HG03342 (cell line): ENCODE measurements at regions not wholly inside any gene's neighbourhood (a gene's known extent, or its start where the extent isn't known, plus 50 kb on each side); places are given as distances from the start of the nearest gene placed in this dataset.
"Not testable (repeated sequence)": the region's sequence is repeated elsewhere in the genome, so short reads cannot be mapped to it uniquely, and the experiment has no call there.

Source experiments
- ATAC-seq: cut with Tn5 transposase; IDR thresholded peaks from one replicate; pipeline ENCODE4 v1.9.1; 2021; ENCODE audit warnings: mild to moderate bottlenecking, moderate library complexity; ENCODE audit not compliant: unreplicated experiment

DNA sequence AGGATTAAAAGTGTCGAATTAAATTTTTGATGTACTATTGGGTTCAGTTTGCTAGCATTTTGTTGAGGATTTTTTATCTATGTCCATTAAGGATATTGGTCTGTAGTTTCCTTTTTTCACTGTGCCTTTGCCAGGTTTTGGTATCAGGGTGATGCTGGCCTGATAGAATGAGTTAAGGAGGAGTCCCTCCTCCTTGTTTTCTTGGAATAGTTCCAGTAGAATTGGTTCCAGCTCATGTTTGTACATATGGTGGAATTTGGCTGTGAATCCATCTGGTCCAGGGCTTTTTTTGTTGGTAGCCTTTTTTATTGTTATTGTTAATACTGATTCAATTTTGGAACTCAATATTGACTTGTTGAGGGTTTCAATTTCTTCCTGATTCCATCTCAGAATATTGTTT is 141.8 kb downstream of the SIM1 start:
- no peak for ATAC-seq

DNA sequence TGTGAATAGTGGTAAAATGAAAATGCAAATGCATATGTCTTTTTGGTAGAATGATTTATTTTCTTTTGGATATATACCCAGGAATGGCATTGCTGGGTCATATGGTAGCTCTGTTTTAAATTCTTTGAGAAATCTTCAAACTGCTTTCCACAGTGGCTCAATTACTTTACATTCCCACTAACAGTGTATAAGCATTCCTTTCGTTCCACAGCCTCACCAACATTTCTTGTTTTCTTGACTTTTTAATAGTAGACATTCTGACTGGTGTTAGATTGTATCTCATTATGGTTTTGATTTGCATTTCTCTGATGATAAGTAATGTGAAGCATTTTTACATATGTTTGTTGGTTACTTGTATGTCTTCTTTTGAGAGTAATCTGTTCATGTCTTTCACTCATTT is 144.0 kb downstream of the SIM1 start:
- no peak for ATAC-seq

GRCh38 chr6:100317031-100317430 is 147.7 kb downstream of the SIM1 start:
- ATAC-seq: no peak

DNA sequence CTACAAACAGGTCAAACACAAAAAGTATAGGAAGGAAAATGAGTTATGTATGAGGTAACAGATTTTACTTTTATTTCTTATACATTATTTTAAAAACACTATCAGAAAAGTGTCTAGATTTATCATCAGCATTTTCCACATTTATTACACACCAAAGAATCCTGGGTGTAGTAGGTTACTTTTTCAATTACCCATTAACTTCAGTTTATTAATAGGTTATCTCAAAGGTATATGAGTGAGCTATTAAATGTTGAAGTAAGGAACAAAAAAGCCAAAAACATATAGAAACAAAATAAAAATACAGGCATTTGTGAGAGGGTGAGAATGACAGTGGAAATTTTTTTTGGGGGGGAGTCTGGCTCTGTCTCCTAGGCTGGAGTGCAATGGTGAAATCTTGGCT is 150.5 kb downstream of the SIM1 start:
- ATAC-seq: no peak

DNA sequence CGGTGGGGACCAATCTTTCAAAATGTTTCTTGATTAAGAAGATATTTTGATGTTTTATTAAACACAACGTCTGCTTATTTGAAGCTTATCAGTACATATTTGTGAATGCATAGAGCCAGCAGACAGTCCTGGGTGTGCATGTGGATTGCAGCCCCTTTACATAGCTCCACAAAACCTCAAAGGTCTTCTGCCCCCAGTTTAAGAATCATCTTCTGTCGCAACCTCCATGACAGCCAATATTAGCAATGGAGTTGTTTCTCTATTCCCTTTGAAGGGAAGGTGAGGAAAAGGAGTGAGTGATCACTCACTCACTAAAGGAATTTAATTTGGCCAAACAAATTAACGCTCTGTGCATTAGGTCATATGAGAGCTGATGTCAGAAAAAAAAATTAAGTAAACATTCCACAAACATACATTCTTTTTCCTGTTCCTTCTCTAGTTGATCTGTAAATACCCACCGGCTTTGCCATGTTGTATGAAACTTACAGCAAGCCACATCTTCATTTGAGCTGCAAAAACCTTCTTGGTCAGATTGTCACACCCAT is 152.9 kb downstream of the SIM1 start:
- no peak for ATAC-seq

- no peak for ATAC-seq
Observed at GRCh38 chr6:100309174-100309573, 155.5 kb downstream of the SIM1 start.

DNA sequence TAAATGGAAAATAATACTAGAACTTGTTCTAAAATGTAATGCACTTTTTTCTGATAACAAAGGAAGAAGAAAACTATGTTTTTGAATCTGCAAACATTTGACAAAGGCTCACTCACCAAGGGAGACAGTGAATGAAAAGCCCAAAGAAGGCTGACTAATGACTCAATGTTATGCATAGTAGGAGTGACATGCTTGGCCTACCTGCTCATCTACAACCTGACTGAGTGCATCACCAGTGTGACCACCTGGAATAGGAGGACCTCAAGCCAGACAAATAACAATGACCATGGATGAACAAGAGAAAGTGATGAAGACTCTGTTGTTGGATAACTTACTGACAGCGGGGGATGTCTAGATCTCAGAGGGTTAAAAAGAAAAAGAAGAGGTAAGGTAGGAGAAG is 157.2 kb downstream of the SIM1 start:
- ATAC-seq: no peak

DNA sequence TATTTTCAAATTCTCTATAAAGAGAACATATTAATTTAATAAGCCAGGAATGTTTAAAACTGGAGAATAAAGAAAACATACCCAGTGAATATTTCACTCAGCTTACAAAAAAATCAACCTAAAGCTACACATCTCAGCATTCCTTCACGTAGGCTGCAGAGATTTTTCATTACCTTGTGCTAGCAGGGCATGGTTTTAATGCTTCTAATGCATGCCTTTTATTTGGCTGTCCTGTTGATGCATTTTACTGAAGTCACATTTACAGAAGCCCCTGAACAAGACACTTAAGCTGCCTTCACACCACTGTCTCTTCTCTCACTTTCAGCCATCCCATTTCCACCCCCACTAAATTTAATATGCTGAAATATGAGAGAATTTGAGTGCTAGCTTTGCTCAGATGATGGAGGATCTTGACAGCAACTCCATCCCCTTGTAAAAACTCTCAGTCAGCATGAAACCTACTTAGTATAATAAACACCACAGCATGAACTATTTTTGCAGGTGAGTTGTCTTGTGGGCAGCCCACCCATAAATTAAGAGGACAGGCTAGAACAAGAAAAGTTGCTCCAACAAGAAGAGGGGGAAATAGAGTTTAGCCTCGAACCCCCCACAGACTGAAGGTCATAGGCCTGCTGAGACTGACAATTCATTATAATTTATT is 159.4 kb downstream of the SIM1 start:
- ATAC-seq: no peak

DNA sequence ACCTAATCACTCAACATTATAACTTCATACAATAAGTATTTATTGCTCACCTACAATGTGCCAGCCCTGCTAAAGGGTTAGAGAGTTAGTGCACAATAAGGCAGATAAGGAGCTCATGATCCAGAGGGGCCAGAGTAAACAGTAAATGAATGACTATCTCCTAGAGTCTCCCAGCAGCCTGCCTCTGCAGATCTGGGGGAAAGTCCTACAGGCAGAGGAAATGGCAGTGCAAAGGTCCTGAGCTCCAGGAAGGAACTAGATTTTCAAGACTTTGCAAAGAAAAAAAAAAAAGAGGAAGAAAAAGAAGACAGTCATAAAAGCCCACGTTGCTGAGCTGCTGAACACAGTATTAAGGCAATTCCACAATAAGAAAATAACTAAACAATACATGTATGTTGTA is 160.1 kb downstream of the SIM1 start:
- no peak for ATAC-seq

DNA sequence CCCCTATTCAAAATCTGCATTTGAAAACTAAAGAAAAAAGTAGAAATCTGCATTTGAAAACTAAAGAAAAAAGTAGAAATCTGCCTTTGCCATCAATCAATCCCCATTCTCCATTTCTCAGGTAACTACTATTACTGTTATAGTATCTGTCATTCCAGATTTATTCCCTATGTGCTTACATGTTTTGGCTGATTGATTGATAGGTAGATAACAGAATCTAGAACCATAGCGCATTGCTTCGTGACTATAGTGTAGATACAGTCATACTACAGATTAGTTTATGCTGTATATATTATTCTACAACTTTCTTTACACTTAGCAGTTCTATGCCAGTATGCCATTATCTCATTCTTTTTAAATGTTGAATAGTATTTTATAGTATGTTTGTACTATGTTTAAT is 163.0 kb downstream of the SIM1 start:
- ATAC-seq: no peak

DNA sequence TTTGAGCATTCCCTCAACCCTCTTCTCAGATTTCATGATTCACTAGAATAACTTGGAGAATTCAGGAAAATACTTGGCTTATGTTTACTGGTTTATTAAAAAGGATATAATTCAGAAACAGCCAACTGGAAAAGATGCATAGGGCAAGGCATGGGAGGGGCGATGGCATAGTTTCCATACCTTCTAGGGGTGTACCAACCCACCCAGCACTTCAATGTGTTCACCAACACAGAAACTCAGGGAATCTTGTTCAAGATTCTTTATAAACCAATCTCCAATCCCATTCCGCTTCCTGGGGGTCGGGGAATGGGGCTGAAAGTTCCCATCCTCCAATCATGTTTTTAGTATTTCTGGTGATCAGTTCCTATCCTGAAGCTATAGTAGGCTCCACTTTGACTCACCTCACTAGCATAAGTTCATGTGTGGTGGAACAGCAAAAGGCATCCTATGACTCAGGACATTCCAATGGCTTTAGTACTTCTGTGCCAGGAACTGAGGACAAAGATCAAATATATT is 164.4 kb downstream of the SIM1 start:
- ATAC-seq: no peak

DNA sequence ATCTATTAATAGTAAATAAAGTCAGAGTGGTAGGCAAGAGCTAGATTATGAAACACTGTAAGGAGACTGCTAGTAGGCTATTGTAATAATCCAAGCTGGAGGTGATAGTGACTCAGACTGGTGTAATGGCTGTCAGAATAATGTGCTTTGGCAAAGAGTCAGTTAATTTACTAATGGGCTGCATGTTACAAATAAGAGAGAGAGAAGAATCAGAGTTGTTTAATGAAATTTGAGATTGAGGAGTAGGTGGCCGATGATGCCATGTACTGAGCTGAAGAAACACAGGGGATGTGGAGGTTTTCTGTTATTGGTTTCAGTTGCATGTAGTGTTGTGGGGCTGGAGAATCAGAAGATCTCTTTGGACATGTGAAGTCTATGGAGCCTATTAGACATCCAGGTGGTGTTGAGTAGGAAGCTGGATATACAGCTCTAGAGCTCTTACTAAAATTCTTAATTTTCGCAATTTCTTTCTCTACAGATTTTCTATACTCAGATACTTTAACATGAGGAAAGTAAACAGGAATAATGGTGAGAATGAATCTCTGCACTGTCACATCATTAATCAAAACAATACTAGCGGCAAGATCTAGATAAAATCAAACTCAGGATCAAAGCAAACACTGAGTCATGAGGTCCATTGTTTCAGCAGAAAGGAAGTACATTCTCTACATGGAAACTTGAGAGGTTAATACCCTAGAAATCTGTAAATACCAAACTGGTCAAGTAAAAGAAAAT is 167.7 kb downstream of the SIM1 start:
- no peak for ATAC-seq

DNA sequence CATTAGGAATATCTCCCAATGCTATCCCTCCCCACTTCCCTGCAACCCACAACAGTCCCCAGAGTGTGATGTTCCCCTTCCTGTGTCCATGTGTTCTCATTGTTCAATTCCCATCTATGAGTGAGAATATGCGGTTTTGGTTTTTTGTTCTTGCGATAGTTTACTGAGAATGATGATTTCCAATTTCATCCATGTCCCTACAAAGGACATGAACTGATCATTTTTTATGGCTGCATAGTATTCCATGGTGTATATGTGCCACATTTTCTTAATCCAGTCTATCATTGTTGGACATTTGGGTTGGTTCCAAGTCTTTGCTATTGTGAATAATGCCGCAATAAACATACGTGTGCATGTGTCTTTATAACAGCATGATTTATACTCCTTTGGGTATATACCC is 169.5 kb downstream of the SIM1 start:
- not testable (repeated sequence) for ATAC-seq

- ATAC-seq: no peak
Observed at GRCh38 chr6:100289285-100289684, 175.4 kb downstream of the SIM1 start.

DNA sequence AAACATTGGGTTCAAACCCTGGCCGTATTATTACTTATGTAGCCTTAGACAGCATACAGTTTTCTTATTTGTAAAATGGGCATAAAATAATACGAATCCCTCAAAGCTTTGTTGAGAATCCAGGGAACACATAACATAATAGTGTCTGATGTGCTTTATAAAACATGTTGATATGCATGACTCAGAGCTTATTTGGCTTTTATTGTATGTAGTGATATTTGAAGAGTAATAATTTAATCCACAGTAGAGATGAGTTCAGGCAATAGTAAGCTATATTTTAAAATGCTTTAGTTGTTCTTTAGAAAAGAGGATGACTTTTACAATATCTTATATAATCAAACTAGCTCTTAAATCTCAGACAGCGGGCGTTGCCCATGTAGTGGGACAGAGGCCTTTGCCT is 176.4 kb downstream of the SIM1 start:
- ATAC-seq: no peak

DNA sequence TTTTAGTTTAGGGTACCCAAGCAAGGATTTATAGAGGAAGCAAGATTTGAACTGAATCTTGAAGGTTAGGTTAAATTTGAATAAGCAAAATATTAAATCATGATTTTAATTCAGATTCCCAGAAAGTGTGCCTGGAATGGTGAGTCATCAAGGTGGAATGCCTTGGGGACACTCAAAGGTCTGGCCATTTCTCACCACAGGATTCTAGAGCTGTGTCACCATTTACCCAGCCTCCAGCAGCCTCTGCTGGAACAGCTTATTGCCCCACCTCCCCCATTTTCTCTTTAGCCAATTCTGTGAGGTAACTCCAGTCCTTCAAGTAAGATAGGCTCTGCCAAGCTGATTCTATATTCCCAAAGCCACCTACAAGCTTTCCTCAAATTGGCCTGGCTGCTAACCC is 181.4 kb downstream of the SIM1 start:
- ATAC-seq: no peak

DNA sequence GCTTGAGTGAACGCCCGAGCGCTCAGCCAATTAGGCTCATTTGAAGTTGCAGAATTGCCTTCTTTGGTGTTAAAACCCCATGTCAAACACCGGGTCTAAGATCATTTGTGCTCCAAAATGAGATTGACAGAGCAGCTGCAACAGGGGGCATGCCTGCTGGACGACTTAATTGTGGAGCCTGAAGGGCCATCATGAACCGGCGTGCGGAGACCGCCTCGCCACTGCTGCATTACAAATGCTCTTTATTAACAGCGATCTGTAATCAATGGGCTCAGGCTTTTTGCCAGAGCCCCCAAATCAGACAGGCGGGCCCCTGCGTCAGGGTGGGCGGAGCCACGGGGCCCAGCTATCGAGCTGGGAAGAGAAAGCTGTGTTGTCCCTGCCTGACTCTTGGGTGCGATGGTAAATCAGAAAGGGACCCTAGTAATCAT is 183.2 kb downstream of the SIM1 start:
- no peak for ATAC-seq

- ATAC-seq: no peak
Observed at GRCh38 chr6:100276311-100277057, 188.2 kb downstream of the SIM1 start.

DNA sequence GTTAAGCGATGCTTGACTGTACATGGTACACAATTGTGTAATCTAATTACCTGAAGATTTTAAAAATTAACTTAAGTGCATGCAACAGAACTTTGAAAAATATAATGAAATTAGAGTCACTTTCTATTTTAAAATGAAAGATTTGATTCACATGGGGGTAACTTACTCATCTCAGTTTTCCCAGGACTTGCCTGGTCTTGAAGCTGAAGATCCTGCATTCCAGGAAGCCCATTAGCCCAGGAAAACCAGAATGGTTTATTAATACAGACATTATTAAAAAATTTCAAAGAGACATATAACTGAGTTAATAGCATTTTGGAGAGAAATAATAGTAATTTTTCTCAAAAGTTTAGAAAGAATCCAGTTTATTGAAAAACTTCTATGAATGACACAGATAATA is 190.6 kb downstream of the SIM1 start:
- no peak for ATAC-seq

GRCh38 chr6:100271625-100272024 is 193.1 kb downstream of the SIM1 start:
- ATAC-seq: no peak

- no peak for ATAC-seq
Observed at GRCh38 chr6:100271202-100271601, 193.5 kb downstream of the SIM1 start.

- no peak for ATAC-seq
Observed at GRCh38 chr6:100269189-100269588, 195.5 kb downstream of the SIM1 start.
